ENCODE measurements at regions not wholly inside any gene's neighbourhood (a gene's known extent, or its start where the extent isn't known, plus 50 kb on each side); places are given as distances from the start of the nearest gene placed in this dataset.

DNA sequence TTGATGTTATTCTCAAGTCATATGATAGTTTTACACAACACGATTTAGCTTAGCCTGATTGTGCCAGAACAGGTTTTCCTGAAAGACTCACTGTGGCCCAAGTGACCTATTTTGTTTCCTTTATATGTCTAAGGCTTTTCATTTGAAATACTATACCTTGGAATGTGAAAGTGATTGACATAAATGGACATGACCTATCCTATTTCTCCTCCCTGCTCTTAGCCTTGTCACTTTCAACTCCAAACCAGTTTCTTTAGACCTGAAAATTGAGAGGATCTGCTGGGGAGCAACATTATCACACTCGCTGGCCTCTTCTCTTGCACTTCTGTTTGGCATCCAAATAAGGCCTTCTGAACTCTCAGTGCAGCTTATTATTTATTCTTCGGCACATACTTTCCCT lies 496.8 kb downstream of the MAT2B start:
- Histone ChIP-seq H3K27me3 (no peaks in the 10 kb centered on the region), H3K27ac (no peak overlapping the region), H3K4me3 (replicated peaks in 1 of 3) (no peak overlapping the region), H3K4me1 (no peaks in the 10 kb centered on the region), H3K36me3 (no peaks in the 10 kb centered on the region), H3K9me3 (no peaks in the 10 kb centered on the region)
- DNase-seq: no peak
- intact Hi-C loops (cut with DNase I): no loop called here
- 55 to 71% methylated on average over 3 of the region's 3 CpGs for WGBS, 2 donors
- TF ChIP-seq CTCF (IDR thresholded peaks at IDR 0.05) (no peak), POLR2A (IDR thresholded peaks at IDR 0.05) (no peak)

DNA sequence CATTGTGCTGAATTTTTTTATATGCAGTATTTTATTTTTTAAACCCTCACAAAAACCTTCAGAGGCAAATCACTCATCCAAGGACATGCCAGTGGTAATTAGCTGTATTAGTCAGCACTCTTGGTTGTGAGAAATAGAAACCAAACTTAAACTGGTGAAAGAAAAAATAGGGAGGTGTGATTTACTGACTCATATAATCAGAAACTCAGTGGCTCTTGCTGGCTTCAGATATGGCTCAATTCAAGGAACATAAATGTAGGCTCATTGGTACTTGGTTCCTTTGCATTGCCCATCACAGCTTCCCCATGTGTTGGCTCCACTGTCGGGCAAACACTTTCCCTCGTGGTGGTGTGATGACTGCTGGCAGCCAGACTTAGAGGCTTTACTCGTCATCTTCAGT lies 497.2 kb downstream of the MAT2B start:
- no peak for TF ChIP-seq POLR2A (IDR thresholded peaks at IDR 0.05)
- no peak for TF ChIP-seq CTCF (IDR thresholded peaks at IDR 0.05)
- intact Hi-C loops (cut with DNase I): no loop called here
- H3K9me3 ChIP-seq: no peaks in the 10 kb centered on the region
- no peak overlapping the region for H3K4me3 ChIP-seq (replicated peaks in 1 of 3)
- H3K4me1 ChIP-seq: no peaks in the 10 kb centered on the region
- WGBS, 2 donors: 85 to 88% methylated on average over 3 of the region's 3 CpGs
- no peaks in the 10 kb centered on the region for H3K36me3 ChIP-seq
- DNase-seq: no peak
- H3K27ac ChIP-seq: no peak overlapping the region
- H3K27me3 ChIP-seq: no peaks in the 10 kb centered on the region

- no peak for DNase-seq
- H3K27ac ChIP-seq: no peak overlapping the region
- TF ChIP-seq CTCF (IDR thresholded peaks at IDR 0.05): no peak
- no peak for TF ChIP-seq POLR2A (IDR thresholded peaks at IDR 0.05)
- intact Hi-C loops (cut with DNase I): no loop called here
- H3K4me3 ChIP-seq (replicated peaks in 1 of 3): no peak overlapping the region
- H3K9me3 ChIP-seq: no peaks in the 10 kb centered on the region
- no peaks in the 10 kb centered on the region for H3K36me3 ChIP-seq
- WGBS, 2 donors: 89 to 92% methylated on average over 1 of the region's 1 CpG
- H3K27me3 ChIP-seq: no peaks in the 10 kb centered on the region
- no peaks in the 10 kb centered on the region for H3K4me1 ChIP-seq
Observed at GRCh38 chr5:164005071-164005470, 499.7 kb downstream of the MAT2B start.

- WGBS, 2 donors: 70 to 81% methylated on average over 2 of the region's 2 CpGs
- Histone ChIP-seq H3K9me3 (no peaks in the 10 kb centered on the region), H3K4me3 (replicated peaks in 1 of 3) (no peak overlapping the region), H3K36me3 (no peaks in the 10 kb centered on the region), H3K4me1 (no peaks in the 10 kb centered on the region), H3K27ac (no peak overlapping the region), H3K27me3 (no peaks in the 10 kb centered on the region)
- no peak for TF ChIP-seq POLR2A (IDR thresholded peaks at IDR 0.05)
- no peak for TF ChIP-seq CTCF (IDR thresholded peaks at IDR 0.05)
- DNase-seq: no peak
- intact Hi-C loops (cut with DNase I): no loop called here
Observed at GRCh38 chr5:164007064-164007463, 501.6 kb downstream of the MAT2B start.

DNA sequence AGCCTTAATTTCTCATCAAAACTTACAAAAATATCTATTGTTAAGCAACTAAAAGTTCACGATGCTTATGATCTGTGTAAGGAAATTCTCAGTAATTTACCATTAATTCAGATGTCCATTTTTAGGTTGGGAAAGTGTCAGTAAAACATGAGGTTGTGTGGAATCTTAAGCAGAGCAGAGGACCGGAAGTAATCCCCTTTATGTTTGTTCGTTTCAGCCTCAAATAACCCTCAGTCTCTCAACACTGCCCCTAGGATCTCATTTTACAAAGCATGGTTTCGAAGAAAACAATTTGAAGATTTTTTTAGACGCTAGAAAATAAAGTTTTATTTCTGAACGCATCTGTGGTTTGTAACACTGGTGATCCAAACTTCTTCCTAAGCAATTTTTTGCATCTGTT lies 504.2 kb downstream of the MAT2B start:
- H3K27me3 ChIP-seq: no peaks in the 10 kb centered on the region
- intact Hi-C loops (cut with DNase I): loop anchor here (5.0 kb wide), 1 partner anchor 493 kb away; no protein-coding TSS in a partner anchor

More for the DNA sequence above, 504.2 kb downstream of the MAT2B start:
- 82 to 89% methylated on average over 6 of the region's 6 CpGs for WGBS, 2 donors
- Histone ChIP-seq H3K4me1 (no peaks in the 10 kb centered on the region), H3K9me3 (no peaks in the 10 kb centered on the region), H3K4me3 (replicated peaks in 1 of 3) (no peak overlapping the region), H3K27ac (no peak overlapping the region), H3K36me3 (no peaks in the 10 kb centered on the region)
- no peak for DNase-seq
- no peak for TF ChIP-seq POLR2A (IDR thresholded peaks at IDR 0.05)
- TF ChIP-seq CTCF (IDR thresholded peaks at IDR 0.05): no peak

Data from thyroid gland (tissue), 4 donors.